ENCODE measurements at regions not wholly inside any gene's neighbourhood (a gene's known extent, or its start where the extent isn't known, plus 50 kb on each side); places are given as distances from the start of the nearest gene placed in this dataset.

- Mint-ChIP-seq H3K9me3 (ENCODE audit: low read depth) (no peaks in the 10 kb centered on the region), H3K4me3 (ENCODE audit: unreplicated experiment) (no peak overlapping the region), H3K27ac (ENCODE audit: unreplicated experiment) (no peak overlapping the region), H3K36me3 (ENCODE audit: low read depth) (no peaks in the 10 kb centered on the region), H3K27me3 (ENCODE audit: low read depth) (peaks cover 13% of the 10 kb centered on the region), H3K4me1 (ENCODE audit: low read depth) (peaks cover 23% of the 10 kb centered on the region)
- no peak for DNase-seq (ENCODE audit: low spot score)
- TF ChIP-seq CTCF (IDR thresholded peaks at IDR 0.05): no peak
These were observed 517.1 kb downstream of the RPS24 start for GRCh38 chr10:78550716-78551115.

DNA sequence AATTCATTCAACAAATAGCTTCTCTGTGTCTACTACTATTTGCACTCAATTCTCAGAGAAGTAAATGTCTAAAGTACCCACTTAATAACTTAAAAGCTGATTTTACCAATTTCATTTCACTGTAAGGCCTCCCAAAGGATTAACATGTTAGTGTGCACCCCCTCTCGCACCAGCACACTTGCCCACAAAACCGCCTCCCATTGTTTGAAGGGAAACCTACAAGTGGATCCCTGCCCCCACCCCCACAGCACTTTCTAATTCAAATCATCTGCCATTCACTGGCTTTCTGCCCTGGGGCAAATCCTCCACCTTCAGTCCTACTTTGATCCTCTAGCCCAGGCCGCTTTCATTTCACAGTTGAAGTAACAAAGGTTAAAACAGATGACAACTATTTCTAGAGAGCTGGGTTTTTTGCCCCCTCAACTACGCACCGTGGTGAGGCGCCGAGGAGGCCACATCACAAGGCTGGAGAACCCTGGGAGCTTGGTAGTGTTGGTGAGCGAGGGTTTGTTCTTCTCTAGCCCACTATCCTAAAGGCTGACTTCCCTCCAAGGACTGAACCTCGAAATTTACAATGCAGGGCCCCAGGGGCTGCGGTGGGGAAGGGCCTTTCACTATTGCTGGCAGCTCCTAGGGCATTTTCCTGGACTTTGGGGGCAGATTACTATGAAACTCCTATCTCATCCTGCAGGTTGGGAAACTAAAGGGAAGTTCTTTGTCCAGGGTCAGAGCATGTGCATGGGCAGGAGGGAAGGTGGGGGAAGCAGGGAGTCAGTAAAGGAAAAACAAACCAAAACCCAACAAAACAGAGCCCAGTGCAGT lies 517.4 kb upstream of the ZMIZ1 start:
- Mint-ChIP-seq H3K4me1 (ENCODE audit: low read depth) (peaks cover 23% of the 10 kb centered on the region), H3K36me3 (ENCODE audit: low read depth) (no peaks in the 10 kb centered on the region), H3K4me3 (ENCODE audit: unreplicated experiment) (no peak overlapping the region), H3K27me3 (ENCODE audit: low read depth) (peaks cover 13% of the 10 kb centered on the region), H3K27ac (ENCODE audit: unreplicated experiment) (peak overlapping the region; percentile 82), H3K9me3 (ENCODE audit: low read depth) (no peaks in the 10 kb centered on the region)
- no peak for TF ChIP-seq CTCF (IDR thresholded peaks at IDR 0.05)
- DNase-seq (ENCODE audit: low spot score): no peak

- peaks cover 23% of the 10 kb centered on the region for H3K4me1 Mint-ChIP-seq (ENCODE audit: low read depth)
- no peaks in the 10 kb centered on the region for H3K9me3 Mint-ChIP-seq (ENCODE audit: low read depth)
- H3K36me3 Mint-ChIP-seq (ENCODE audit: low read depth): no peaks in the 10 kb centered on the region
- no peak for TF ChIP-seq CTCF (IDR thresholded peaks at IDR 0.05)
- peak overlapping the region; percentile 82 for H3K27ac Mint-ChIP-seq (ENCODE audit: unreplicated experiment)
- H3K4me3 Mint-ChIP-seq (ENCODE audit: unreplicated experiment): peak overlapping the region; percentile 19
- peaks cover 13% of the 10 kb centered on the region for H3K27me3 Mint-ChIP-seq (ENCODE audit: low read depth)
- no peak for DNase-seq (ENCODE audit: low spot score)
These were observed 516.4 kb upstream of the ZMIZ1 start for GRCh38 chr10:78552261-78552811.

- no peak overlapping the region for H3K4me3 Mint-ChIP-seq (ENCODE audit: unreplicated experiment)
- TF ChIP-seq CTCF (IDR thresholded peaks at IDR 0.05): no peak
- H3K27me3 Mint-ChIP-seq (ENCODE audit: low read depth): peaks cover under 1% of the 10 kb centered on the region
- peaks cover 23% of the 10 kb centered on the region for H3K4me1 Mint-ChIP-seq (ENCODE audit: low read depth)
- H3K36me3 Mint-ChIP-seq (ENCODE audit: low read depth): no peaks in the 10 kb centered on the region
- no peaks in the 10 kb centered on the region for H3K9me3 Mint-ChIP-seq (ENCODE audit: low read depth)
- DNase-seq (ENCODE audit: low spot score): no peak
- no peak overlapping the region for H3K27ac Mint-ChIP-seq (ENCODE audit: unreplicated experiment)
These were observed 515.0 kb upstream of the ZMIZ1 start for GRCh38 chr10:78553792-78554191.

- H3K27me3 Mint-ChIP-seq (ENCODE audit: low read depth): no peaks in the 10 kb centered on the region
- DNase-seq (ENCODE audit: low spot score): no peak
- TF ChIP-seq CTCF (IDR thresholded peaks at IDR 0.05): no peak
- H3K4me3 Mint-ChIP-seq (ENCODE audit: unreplicated experiment): no peak overlapping the region
- H3K27ac Mint-ChIP-seq (ENCODE audit: unreplicated experiment): no peak overlapping the region
- H3K9me3 Mint-ChIP-seq (ENCODE audit: low read depth): no peaks in the 10 kb centered on the region
- H3K36me3 Mint-ChIP-seq (ENCODE audit: low read depth): no peaks in the 10 kb centered on the region
- peaks cover 23% of the 10 kb centered on the region for H3K4me1 Mint-ChIP-seq (ENCODE audit: low read depth)
These were observed 513.6 kb upstream of the ZMIZ1 start for GRCh38 chr10:78555128-78555527.
